ENCODE measurements at regions not wholly inside any gene's neighbourhood (a gene's known extent, or its start where the extent isn't known, plus 50 kb on each side); places are given as distances from the start of the nearest gene placed in this dataset.
"Not testable (repeated sequence)": the region's sequence is repeated elsewhere in the genome, so short reads cannot be mapped to it uniquely, and the experiment has no call there.

GRCh38 chr11:3531280-3531679 lies 110.5 kb downstream of the ART5 start:
- TF ChIP-seq, protein P1, sequence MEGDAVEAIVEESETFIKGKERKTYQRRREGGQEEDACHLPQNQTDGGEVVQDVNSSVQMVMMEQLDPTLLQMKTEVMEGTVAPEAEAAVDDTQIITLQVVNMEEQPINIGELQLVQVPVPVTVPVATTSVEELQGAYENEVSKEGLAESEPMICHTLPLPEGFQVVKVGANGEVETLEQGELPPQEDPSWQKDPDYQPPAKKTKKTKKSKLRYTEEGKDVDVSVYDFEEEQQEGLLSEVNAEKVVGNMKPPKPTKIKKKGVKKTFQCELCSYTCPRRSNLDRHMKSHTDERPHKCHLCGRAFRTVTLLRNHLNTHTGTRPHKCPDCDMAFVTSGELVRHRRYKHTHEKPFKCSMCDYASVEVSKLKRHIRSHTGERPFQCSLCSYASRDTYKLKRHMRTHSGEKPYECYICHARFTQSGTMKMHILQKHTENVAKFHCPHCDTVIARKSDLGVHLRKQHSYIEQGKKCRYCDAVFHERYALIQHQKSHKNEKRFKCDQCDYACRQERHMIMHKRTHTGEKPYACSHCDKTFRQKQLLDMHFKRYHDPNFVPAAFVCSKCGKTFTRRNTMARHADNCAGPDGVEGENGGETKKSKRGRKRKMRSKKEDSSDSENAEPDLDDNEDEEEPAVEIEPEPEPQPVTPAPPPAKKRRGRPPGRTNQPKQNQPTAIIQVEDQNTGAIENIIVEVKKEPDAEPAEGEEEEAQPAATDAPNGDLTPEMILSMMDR (IDR thresholded peaks at IDR 0.05 in 4 of 5, conservative IDR thresholded peaks at IDR 0.05 in 1 of 5), result not testable (repeated sequence)
- TF ChIP-seq POLR2A (IDR thresholded peaks at IDR 0.05), result not testable (repeated sequence)

Data from gastrocnemius medialis (tissue), 4 donors.